Hepatocyte (in vitro differentiated cells): ENCODE measurements at regions not wholly inside any gene's neighbourhood (a gene's known extent, or its start where the extent isn't known, plus 50 kb on each side); places are given as distances from the start of the nearest gene placed in this dataset.

Source experiments
- EZH2 ChIP-seq: fragments of 200-600 bp; sonication (generic); IDR thresholded peaks from 2 replicates; pipeline ENCODE4 v1.6.1; 2016; ENCODE audit warnings: antibody characterized with exemption, mild to moderate bottlenecking, borderline replicate concordance
- TF ChIP-seq, protein P1 (sequence below): fragments of 200-600 bp; sonication (generic); IDR thresholded peaks from 2 replicates; pipeline ENCODE4 v1.5.1; 2016; ENCODE audit warnings: antibody characterized with exemption, mild to moderate bottlenecking; ENCODE audit not compliant: poor library complexity

DNA sequence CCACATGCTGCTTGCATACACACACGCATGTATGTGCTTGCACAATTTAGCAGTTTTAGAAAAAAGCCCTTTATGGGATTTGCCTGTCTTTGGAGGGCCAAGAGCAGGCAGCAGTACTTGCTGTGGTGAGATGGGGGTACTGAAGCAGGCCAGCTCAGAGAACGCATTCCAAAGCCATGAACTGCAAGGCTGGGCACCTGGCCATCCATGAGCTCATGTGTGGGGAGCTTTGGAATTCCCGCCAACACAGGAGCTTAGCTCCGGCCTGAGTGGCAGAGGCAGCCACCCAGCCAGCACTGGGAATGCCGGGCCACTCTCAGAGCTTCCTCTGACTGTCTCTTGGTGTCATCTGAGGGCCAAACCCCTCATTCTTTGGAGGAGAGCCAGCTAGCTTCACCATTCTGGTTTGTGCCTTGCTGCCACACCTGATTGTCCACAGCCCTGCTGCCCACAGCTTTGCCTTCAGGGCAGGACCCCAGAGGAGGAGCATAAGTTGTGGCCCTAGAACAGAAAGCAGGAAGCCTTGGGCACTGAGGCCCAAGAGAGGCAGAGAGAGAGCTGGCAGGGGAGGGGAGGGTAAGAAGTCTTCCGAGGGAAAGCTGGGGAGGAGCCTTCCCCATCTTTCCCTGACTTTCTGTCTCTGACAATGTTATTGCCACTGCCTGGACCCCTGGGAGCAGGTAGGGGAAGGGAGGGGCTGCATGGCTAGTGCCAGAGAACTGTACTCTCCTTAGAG lies 92.1 kb upstream of the POU3F1 start:
- TF ChIP-seq, protein P1, sequence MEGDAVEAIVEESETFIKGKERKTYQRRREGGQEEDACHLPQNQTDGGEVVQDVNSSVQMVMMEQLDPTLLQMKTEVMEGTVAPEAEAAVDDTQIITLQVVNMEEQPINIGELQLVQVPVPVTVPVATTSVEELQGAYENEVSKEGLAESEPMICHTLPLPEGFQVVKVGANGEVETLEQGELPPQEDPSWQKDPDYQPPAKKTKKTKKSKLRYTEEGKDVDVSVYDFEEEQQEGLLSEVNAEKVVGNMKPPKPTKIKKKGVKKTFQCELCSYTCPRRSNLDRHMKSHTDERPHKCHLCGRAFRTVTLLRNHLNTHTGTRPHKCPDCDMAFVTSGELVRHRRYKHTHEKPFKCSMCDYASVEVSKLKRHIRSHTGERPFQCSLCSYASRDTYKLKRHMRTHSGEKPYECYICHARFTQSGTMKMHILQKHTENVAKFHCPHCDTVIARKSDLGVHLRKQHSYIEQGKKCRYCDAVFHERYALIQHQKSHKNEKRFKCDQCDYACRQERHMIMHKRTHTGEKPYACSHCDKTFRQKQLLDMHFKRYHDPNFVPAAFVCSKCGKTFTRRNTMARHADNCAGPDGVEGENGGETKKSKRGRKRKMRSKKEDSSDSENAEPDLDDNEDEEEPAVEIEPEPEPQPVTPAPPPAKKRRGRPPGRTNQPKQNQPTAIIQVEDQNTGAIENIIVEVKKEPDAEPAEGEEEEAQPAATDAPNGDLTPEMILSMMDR, result no peak
- no peak for TF ChIP-seq EZH2
